ENCODE measurements at regions not wholly inside any gene's neighbourhood (a gene's known extent, or its start where the extent isn't known, plus 50 kb on each side); places are given as distances from the start of the nearest gene placed in this dataset.
A peak's percentile ranks its signal among the peaks of the same experiment; 100 is the strongest.
"Not testable (repeated sequence)": the region's sequence is repeated elsewhere in the genome, so short reads cannot be mapped to it uniquely, and the experiment has no call there.

DNA sequence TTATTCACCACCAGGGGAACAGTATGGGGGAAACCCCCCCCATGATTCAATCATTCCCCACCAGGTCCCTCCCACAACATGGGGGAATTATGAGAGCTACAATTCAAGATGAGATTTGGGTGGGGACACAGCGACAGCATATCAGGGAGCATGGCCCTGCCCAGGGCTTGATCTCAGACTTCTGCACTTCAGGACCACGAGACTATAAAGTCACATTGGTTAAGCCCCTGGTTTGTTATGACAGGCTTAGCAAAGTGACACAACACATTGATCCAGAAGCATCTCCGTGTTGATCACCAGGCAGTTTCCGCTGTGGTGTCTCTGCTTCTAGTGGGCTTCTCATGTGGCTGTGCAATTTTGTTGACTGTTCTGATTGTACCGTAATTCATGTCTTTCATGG lies 312.7 kb upstream of the C1orf174 start:
- ATAC-seq (no peak), DNase-seq (no peak)
- Mint-ChIP-seq H3K4me1 (no peaks in the 10 kb centered on the region), H3K27me3 (peaks cover 45% of the 10 kb centered on the region), H3K4me3 (no peak overlapping the region), H3K27ac (no peak overlapping the region), H3K9me3 (no peaks in the 10 kb centered on the region)

DNA sequence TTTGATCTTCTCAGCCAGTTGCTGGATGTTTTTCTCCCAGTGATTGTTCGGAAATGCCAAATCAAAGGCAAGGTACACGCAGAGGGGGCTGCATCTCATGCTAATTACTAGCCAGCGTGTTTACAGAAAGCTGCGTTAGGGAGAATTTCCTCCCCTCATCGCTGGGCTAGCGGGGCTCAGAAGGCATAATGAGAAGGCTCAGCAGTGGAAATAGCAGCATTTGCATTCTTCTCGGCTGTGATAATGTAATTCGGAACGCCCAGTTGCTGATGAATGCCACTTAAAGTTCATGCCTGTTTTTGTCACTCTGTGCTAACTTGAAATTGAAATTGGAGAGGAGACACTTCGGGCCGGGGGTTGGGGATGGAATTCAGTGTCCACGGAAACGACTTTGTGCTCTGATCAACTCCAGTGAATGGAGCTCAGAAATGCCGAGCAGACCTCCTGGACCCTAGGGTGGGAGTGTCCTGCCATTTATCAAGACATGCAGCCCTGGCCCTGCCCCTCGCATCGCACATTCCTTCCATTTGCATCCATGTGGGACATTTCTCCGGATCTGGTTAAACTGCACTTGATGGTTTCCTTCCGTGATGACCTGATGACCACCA lies 313.4 kb upstream of the C1orf174 start:
- no peak for ATAC-seq

DNA sequence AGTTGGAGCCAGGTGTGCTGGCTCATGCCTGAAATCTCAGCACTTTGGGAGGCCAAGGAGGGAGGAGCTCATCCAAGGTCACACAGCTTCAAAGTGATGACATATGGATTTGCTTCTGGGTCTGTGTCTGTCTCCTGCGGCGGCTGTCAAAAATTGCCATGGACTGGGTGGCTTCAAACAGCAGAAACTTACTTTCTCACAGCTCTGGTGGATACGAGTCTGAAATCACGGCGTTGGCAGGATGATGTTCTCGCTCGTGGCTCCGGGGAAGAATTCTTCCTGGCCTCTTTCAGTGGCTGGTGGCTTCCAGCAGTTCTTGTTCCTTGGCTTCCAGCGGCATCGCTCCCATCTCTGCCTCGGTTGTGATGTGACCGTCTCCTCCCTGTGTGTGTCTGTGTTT lies 314.8 kb upstream of the C1orf174 start:
- peaks cover 43% of the 10 kb centered on the region for H3K27me3 Mint-ChIP-seq
- H3K4me3 Mint-ChIP-seq: no peak overlapping the region
- DNase-seq: no peak
- no peaks in the 10 kb centered on the region for H3K4me1 Mint-ChIP-seq
- no peak overlapping the region for H3K27ac Mint-ChIP-seq
- no peak for ATAC-seq
- no peaks in the 10 kb centered on the region for H3K9me3 Mint-ChIP-seq

More for the DNA sequence above, 313.4 kb upstream of the C1orf174 start:
- Mint-ChIP-seq H3K27me3 (peaks cover 49% of the 10 kb centered on the region), H3K4me3 (no peak overlapping the region), H3K9me3 (no peaks in the 10 kb centered on the region), H3K27ac (no peak overlapping the region), H3K4me1 (no peaks in the 10 kb centered on the region)
- DNase-seq: no peak

DNA sequence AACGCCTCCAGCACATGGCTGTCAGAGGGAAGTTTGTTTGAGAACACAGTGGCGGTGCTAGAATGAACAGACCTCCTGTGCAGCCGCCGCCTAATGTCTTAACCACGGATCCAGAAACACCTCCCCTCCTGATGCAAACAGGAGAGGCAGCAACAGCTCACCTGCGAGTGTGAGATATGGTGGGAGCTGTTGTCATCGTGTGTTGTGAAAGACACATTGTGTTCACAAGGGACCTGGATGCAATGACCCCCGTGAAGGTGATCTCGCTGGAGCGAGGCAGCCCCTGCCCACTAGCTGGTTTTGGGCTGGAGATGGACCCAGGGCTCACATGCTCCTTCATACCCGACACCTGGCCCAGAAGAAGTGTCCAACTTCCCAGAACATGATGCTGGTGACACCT lies 315.3 kb upstream of the C1orf174 start:
- Mint-ChIP-seq H3K4me1 (no peaks in the 10 kb centered on the region), H3K4me3 (no peak overlapping the region), H3K27ac (peak overlapping the region in 1 of 2 donors; percentile 87), H3K9me3 (no peaks in the 10 kb centered on the region), H3K27me3 (peaks cover 43% of the 10 kb centered on the region)
- DNase-seq (no peak), ATAC-seq (no peak)

DNA sequence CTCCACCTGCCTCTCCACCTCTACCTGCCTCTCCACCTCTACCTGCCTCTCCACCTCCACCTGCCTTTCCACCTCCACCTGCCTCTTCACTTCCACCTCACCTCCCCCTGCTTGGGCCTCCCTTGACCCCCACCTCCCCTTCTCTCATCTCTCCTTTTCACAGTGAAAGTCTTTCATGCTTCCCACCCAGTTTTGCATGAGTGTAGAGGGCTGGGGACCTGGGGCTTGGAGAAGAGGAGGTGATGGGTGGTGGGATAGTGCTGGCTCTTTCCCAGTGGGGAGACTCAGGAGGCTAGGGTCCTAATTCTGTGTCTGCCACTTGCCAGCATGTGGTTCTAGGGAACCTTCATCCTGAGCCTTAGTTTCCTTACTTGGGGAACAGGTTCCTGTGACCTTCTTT lies 316.2 kb upstream of the C1orf174 start:
- Mint-ChIP-seq H3K27me3 (peaks cover 43% of the 10 kb centered on the region), H3K27ac (peak overlapping the region in 1 of 2 donors; percentile 27)
- ATAC-seq: no peak

DNA sequence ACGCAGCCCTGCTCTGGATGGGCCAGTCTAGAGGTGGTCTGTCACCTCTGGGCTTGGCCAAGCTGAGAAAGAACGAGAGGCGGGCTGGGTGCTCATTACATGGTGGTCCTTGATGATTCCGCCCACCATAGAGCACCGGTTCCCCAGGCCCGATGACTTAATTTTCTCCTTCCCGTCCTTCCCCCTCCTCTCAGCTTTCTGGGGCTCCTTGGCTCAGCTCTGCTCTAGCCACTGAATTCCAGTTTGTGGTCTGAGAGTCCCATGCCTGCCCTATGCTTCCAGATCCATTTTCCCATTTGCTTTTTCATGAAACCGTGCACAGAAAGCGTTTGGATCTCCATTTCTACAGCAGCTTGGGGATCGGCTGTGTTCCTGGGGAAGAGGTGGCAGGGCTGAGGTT lies 318.5 kb upstream of the C1orf174 start:
- no peak for ATAC-seq
- H3K27ac Mint-ChIP-seq: no peak overlapping the region
- no peaks in the 10 kb centered on the region for H3K9me3 Mint-ChIP-seq
- no peak overlapping the region for H3K4me3 Mint-ChIP-seq
- no peaks in the 10 kb centered on the region for H3K4me1 Mint-ChIP-seq
- peaks cover 43% of the 10 kb centered on the region for H3K27me3 Mint-ChIP-seq
- DNase-seq: no peak

More for the DNA sequence above, 316.2 kb upstream of the C1orf174 start:
- Mint-ChIP-seq H3K4me3 (no peak overlapping the region), H3K4me1 (no peaks in the 10 kb centered on the region), H3K9me3 (no peaks in the 10 kb centered on the region)
- DNase-seq: no peak

DNA sequence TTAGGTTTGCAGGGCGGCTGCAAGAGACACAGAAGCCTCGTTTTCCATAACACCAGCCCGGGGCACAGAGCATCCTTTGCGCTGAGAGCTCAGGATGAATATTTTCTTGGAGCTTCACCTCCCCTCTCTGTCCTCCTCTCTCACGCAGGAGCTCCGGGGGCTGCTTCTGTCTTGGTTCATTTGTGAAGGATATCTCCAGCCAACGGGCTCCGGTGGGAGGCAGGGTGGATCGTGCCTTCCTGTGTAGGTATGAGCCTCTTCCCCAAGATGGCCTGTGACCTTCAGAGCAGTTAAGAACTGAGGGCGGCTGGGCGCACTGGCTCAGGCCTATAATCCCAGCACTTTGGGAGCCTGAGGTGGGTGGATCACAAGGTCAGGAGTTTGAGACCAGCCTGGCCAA lies 319.0 kb upstream of the C1orf174 start:
- ATAC-seq: no peak
- H3K4me1 Mint-ChIP-seq: no peaks in the 10 kb centered on the region
- no peak for DNase-seq
- peaks cover 42% of the 10 kb centered on the region for H3K27me3 Mint-ChIP-seq
- no peak overlapping the region for H3K27ac Mint-ChIP-seq
- H3K9me3 Mint-ChIP-seq: no peaks in the 10 kb centered on the region
- no peak overlapping the region for H3K4me3 Mint-ChIP-seq

DNA sequence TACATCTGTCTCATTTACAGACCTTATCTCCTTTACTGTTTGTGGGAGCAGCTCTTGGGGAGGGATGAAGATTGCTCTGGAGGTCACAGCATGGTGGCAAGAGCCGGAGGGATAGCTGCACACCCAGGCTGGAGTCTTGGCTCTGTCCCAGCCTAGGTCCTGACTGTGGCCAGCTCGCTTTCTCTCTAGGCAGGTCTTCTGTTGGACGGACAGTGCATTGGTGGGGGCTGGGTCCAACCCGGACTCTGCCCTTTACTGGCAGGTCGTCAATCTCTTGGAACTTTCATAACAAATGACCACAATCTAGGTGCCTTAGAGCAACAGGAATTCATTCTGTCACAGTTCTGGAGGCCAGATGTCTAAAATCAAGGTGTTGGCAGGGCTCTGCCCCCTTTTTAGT lies 319.8 kb upstream of the C1orf174 start:
- DNase-seq (no peak), ATAC-seq (no peak)
- Mint-ChIP-seq H3K9me3 (no peaks in the 10 kb centered on the region), H3K27ac (no peak overlapping the region), H3K27me3 (peaks cover 35% of the 10 kb centered on the region), H3K4me1 (no peaks in the 10 kb centered on the region), H3K4me3 (no peak overlapping the region)

DNA sequence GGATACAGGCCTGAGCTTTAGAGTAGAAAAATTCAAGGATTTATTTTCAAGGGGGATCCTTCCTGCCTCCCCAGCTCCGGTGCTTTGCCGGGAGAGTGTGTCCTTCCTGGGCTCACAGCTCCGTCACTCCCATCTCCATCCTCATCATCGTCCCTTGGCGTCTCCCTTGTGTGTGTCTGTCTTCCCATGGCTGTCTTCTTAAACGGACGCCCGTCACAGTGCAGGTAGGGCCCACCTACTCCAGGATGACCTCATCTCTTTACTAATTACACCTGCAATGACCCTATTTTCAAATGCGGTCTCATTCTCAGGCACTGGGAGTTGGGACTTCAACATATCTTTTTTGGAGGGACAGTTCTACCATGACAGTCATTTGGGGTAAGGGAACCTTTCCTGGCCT lies 320.3 kb upstream of the C1orf174 start:
- ATAC-seq: no peak

DNA sequence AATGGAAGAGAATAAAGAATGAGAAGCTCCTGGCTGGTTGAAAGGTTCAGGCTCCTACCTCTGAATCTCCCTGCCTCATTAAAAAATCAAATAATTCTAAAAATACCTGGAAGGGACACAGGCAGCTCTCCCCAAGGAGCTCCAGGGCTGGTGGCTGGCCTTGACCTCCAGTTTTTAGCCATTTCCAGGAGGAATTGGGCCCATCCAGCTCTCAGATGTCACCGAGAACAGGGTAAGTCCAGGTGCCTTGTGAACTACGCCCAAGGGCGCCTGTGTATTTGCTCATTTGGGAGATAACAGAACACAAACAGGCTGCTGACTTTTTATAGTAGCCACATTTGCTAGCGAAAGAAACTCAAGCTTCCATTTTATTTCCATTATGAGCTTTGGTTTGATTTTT lies 321.0 kb upstream of the C1orf174 start:
- no peak for DNase-seq
- Mint-ChIP-seq H3K27ac (no peak overlapping the region), H3K4me1 (no peaks in the 10 kb centered on the region), H3K4me3 (no peak overlapping the region), H3K27me3 (peaks cover 22% of the 10 kb centered on the region), H3K9me3 (no peaks in the 10 kb centered on the region)
- ATAC-seq: no peak

More for the DNA sequence above, 320.3 kb upstream of the C1orf174 start:
- no peaks in the 10 kb centered on the region for H3K4me1 Mint-ChIP-seq
- no peak overlapping the region for H3K4me3 Mint-ChIP-seq
- H3K27me3 Mint-ChIP-seq: peaks cover 30% of the 10 kb centered on the region
- no peak overlapping the region for H3K27ac Mint-ChIP-seq
- H3K9me3 Mint-ChIP-seq: no peaks in the 10 kb centered on the region
- DNase-seq: no peak

DNA sequence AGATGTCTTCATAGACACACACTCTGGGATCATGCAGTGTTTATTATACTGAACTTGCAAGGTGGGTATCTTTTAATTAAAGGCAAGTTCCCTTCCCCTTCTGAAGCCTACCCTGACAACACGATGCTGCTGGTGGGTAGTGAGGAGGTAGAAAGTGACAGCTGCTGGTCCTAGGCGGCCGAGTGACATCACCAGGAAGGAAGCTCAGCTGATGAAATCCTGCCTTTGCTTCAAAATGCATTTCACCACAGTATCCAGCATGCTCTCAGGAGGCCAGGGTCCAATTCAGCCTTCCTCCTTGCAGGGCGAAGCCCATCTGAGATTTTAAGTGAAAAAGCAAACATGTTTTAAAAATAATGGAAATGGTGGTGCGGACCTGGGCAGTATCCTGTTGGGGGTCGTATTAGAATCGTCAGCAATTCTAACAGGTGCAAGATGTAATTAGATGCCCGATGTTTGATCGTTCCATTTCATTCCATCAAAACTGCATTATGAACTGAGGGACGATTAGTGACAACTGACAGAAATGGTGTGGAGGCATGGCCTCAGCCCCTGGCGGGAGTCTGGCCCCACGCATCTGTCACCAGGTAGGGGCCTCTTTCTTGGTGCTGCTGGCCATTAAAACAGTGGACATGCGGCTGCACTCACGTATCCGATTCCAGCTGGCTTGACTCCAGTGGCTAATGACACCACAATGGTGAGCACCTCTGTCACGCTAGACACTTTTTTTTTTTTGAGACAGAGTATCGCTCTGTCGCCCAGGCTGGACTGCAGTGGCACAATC lies 324.8 kb upstream of the C1orf174 start:
- no peak overlapping the region for H3K27ac Mint-ChIP-seq
- DNase-seq (no peak), ATAC-seq (no peak)
- no peaks in the 10 kb centered on the region for H3K9me3 Mint-ChIP-seq
- peaks cover 7% of the 10 kb centered on the region for H3K27me3 Mint-ChIP-seq
- no peak overlapping the region for H3K4me3 Mint-ChIP-seq
- H3K4me1 Mint-ChIP-seq: no peaks in the 10 kb centered on the region

DNA sequence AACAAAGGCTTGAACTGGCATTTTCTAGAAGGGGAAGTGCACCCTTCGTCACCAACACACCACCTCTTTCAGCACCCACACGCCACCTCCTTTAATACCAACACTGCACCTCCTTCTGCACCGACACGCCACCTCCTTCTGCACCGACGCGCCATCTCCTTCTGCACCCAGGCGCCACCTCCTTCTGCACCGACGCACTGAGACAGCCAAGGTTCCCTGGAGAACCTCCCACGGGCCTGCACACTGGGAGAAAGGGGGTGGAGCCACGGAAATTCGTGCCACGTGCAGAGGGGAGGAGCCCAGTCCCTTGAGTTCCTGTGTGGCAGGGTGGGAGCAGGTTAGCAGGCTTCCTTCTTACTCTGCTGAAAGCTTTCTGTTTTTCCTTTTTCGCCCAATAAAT lies 327.9 kb upstream of the C1orf174 start:
- Mint-ChIP-seq H3K27me3 (peaks cover 19% of the 10 kb centered on the region), H3K4me3 (no peak overlapping the region), H3K27ac (no peak overlapping the region), H3K4me1 (no peaks in the 10 kb centered on the region), H3K9me3 (no peaks in the 10 kb centered on the region)
- ATAC-seq (no peak), DNase-seq (no peak)

DNA sequence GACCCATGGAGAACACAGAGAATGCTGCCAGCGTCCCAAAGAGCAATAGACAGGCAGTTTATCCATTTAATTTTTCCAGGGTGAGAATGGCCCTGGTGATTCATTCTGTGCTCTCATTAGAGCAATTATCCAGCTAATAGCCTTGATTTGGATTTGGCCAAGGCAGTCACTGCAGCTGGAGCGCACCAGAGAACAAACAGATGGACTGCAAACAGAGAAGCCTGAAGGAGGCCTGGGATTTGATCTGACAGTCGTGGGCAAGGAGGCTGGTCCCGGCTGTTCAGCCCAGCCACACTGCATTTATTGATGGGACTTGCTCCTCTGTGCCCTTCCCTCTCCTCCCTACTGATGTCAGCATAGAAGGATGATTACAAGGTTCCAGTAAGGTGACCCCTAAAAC lies 353.9 kb upstream of the C1orf174 start:
- ATAC-seq: no peak
- no peak for DNase-seq
- peaks cover 20% of the 10 kb centered on the region for H3K27me3 Mint-ChIP-seq
- no peak overlapping the region for H3K4me3 Mint-ChIP-seq
- H3K27ac Mint-ChIP-seq: no peak overlapping the region
- H3K4me1 Mint-ChIP-seq: no peaks in the 10 kb centered on the region
- H3K9me3 Mint-ChIP-seq: peaks cover 20 to 26% of the 10 kb centered on the region in 2 donors

DNA sequence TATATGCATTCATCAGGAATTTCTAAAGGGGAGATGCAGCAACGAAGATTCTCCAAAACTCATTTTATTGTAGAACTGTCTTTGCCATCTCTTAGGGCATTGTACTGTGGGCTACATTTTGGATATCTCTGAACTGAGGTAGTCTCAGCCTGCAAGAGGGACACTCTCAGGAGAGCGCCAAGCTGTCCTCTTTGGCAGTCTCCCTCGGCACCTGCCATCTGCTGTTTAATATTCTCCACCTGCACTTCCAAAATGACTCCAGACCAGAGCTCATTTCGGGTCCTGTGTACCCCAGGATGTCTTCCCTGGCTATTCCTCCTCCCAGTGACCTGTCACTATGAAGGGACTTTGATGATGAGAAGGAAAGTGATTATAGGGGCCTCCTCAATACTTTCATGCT lies 356.3 kb upstream of the C1orf174 start:
- no peak for ATAC-seq
- peaks cover 27 to 40% of the 10 kb centered on the region in 2 donors for H3K9me3 Mint-ChIP-seq

DNA sequence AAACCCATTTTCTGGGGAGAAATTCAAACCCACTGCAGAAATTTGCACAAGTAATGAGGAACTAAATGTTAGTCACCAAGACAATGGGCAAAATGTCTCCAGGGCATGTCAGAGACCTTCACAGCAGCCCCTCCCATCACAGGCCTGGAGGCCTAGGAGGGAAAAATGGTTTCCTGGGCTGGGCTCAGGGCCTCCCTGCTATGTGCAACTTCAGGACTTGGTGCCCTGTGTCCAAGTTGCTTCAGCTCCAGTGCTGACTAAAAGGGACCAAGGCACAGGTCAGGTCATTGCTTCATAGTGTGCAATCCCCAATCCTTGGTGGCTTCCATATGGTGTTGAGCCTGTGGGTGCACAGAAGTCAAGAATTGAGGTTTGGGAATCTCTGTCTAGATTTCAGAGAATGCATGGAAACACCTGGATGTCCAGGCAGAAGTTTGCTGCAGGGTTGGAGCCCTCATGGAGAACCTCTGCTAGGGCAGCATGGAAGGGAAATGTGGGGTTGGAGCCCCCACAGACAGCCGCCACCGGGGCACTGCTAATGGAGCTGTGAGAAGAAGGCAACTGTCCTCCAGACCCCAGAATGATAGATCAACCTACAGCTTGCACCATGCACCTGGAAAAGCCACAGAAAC lies 358.2 kb upstream of the C1orf174 start:
- H3K4me3 Mint-ChIP-seq, ATAC-seq, DNase-seq, H3K27ac Mint-ChIP-seq, H3K4me1 Mint-ChIP-seq: not testable (repeated sequence)
- Mint-ChIP-seq H3K9me3 (peaks cover 27 to 40% of the 10 kb centered on the region in 2 donors), H3K27me3 (peaks cover 13% of the 10 kb centered on the region)

More for the DNA sequence above, 356.3 kb upstream of the C1orf174 start:
- Mint-ChIP-seq H3K4me1 (no peaks in the 10 kb centered on the region), H3K27me3 (peaks cover 13% of the 10 kb centered on the region), H3K27ac (no peak overlapping the region), H3K4me3 (no peak overlapping the region)
- no peak for DNase-seq

DNA sequence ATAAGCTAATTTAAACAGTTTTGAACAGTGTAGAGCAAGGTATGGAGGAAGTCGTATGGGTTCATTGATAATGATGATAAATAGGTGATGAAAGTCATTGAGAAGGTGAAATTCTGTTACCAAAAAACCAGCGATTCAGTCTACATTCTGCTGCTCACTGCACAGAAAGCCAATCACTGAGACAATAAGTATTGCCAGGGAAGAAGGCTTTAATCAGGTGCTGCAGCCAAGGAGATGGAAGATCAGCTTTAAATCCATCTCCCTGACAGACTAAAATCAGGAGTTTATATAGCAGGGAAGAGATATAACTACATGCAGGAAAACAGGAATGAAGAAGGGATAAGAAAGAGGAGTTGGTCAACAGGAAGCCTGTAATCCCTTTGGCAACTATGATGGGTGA lies 361.3 kb upstream of the C1orf174 start:
- ATAC-seq (no peak), DNase-seq (no peak)
- Mint-ChIP-seq H3K4me1 (no peaks in the 10 kb centered on the region), H3K27me3 (peaks cover 24% of the 10 kb centered on the region), H3K27ac (no peak overlapping the region), H3K9me3 (peaks cover 27 to 40% of the 10 kb centered on the region in 2 donors), H3K4me3 (no peak overlapping the region)
